ENCODE measurements at regions not wholly inside any gene's neighbourhood (a gene's known extent, or its start where the extent isn't known, plus 50 kb on each side); places are given as distances from the start of the nearest gene placed in this dataset.

GRCh38 chr7:23938937-23939552, 229.0 kb downstream of the STK31 start:
- TF ChIP-seq, protein P1, sequence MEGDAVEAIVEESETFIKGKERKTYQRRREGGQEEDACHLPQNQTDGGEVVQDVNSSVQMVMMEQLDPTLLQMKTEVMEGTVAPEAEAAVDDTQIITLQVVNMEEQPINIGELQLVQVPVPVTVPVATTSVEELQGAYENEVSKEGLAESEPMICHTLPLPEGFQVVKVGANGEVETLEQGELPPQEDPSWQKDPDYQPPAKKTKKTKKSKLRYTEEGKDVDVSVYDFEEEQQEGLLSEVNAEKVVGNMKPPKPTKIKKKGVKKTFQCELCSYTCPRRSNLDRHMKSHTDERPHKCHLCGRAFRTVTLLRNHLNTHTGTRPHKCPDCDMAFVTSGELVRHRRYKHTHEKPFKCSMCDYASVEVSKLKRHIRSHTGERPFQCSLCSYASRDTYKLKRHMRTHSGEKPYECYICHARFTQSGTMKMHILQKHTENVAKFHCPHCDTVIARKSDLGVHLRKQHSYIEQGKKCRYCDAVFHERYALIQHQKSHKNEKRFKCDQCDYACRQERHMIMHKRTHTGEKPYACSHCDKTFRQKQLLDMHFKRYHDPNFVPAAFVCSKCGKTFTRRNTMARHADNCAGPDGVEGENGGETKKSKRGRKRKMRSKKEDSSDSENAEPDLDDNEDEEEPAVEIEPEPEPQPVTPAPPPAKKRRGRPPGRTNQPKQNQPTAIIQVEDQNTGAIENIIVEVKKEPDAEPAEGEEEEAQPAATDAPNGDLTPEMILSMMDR (IDR thresholded peaks at IDR 0.05): peak; percentile 66

GRCh38 chr7:23941551-23941950, 231.5 kb downstream of the STK31 start:
- TF ChIP-seq, protein P1 (IDR thresholded peaks at IDR 0.05): no peak

- TF ChIP-seq, protein P1 (IDR thresholded peaks at IDR 0.05): no peak
Observed at GRCh38 chr7:23942032-23942431, 232.0 kb downstream of the STK31 start.

- TF ChIP-seq, protein P1 (IDR thresholded peaks at IDR 0.05): no peak
Observed at GRCh38 chr7:23944131-23944530, 234.1 kb downstream of the STK31 start.

- TF ChIP-seq, protein P1 (IDR thresholded peaks at IDR 0.05): no peak
Observed at GRCh38 chr7:23945472-23945871, 235.5 kb downstream of the STK31 start.

DNA sequence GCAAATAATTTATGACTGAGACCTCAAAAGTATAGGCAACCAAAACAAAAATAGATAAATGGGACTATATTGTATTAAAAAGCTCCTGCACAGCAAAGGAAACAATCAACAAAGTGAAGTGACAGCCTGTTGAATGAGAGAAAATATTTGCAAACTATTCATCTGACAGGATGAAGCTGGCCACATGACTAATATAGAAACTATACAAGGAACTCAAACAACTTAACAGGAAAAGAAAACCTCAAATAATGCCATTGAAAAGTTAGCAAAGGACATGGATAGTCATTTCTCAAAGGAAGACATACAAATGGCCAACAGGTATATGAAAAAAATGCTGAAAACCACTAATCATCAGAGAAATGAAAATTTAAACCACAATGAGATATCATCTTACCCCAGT, 245.1 kb downstream of the STK31 start:
- TF ChIP-seq, protein P1 (IDR thresholded peaks at IDR 0.05): no peak

- TF ChIP-seq, protein P1 (IDR thresholded peaks at IDR 0.05): no peak
Observed at GRCh38 chr7:23955600-23956149, 245.7 kb downstream of the STK31 start.
